ENCODE measurements at regions not wholly inside any gene's neighbourhood (a gene's known extent, or its start where the extent isn't known, plus 50 kb on each side); places are given as distances from the start of the nearest gene placed in this dataset.

DNA sequence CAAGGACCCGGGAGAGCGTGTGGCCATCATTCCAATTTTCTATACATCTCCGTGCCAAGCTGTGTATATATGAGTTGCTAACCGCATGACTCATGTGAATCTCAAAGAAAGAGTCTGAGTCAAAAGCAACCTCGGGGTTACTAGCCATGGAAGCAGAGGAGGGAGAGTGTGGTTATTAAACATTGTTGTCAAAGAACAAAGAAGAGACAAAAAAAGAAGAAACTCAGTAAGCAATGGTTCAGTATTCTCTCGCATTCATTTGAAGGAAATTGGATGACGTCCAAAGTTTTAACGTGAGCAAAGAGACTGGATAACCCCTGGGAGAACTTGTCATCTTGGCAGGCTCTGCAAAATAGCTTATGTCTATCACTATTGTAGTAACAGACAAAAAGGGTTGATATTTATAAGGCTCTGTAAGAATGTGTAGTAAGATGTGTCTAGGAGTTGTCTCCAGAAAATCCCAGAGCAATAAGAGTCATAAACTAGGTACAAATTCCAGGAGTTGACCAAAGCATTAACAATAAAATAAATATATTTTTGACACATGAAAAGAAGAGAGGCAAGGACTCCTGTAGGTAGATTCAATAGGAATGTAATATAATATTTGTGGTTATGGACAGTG, 52.8 kb upstream of the GRM7 start (continued):
- TF ChIP-seq, protein P1, sequence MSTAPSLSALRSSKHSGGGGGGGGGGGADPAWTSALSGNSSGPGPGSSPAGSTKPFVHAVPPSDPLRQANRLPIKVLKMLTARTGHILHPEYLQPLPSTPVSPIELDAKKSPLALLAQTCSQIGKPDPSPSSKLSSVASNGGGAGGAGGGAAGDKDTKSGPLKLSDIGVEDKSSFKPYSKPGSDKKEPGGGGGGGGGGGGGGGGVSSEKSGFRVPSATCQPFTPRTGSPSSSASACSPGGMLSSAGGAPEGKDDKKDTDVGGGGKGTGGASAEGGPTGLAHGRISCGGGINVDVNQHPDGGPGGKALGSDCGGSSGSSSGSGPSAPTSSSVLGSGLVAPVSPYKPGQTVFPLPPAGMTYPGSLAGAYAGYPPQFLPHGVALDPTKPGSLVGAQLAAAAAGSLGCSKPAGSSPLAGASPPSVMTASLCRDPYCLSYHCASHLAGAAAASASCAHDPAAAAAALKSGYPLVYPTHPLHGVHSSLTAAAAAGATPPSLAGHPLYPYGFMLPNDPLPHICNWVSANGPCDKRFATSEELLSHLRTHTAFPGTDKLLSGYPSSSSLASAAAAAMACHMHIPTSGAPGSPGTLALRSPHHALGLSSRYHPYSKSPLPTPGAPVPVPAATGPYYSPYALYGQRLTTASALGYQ (CRISPR knock-in tag; IDR thresholded peaks at IDR 0.05): no peak
- TF ChIP-seq ZNF468 (CRISPR knock-in tag; IDR thresholded peaks at IDR 0.05): no peak

DNA sequence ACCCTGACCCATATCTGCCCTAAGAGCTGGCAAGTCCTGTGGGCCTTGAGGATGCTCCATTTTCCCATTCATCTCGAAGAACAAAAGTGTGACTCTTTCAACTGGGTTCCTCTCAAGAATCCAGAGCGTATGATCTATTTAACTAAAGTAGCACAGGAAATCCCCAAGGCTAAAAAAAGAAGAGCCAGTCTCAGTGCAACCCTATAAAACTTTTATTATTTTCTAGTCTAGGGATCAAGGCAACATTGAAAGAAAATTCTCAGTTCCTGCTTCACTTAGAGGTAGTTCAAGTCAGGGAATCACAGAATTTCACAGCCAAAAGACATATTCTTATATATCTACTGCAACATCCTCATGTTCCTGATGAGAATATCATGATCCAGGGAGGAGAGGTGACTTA, 51.6 kb upstream of the GRM7 start:
- no peak for FAIRE-seq
- Histone ChIP-seq H3K36me3 (replicated peaks in 1 of 2; ENCODE audit: control insufficient read depth in 1 of 2, insufficient read depth in 2 of 2, low read length in 2 of 2) (no peaks in the 10 kb centered on the region), H3K79me2 (ENCODE audit: insufficient read depth, low read length) (no peaks in the 10 kb centered on the region), H3K27me3 (ENCODE audit: control insufficient read depth in 1 of 2, insufficient read depth in 2 of 2, low read length in 2 of 2) (no peaks in the 10 kb centered on the region), H3K9ac (ENCODE audit: insufficient read depth, low read depth, low read length) (no peak overlapping the region), H3K4me2 (ENCODE audit: low read depth, low read length) (no peak overlapping the region), H3K4me1 (ENCODE audit: insufficient read depth, low read length) (no peaks in the 10 kb centered on the region), H4K20me1 (ENCODE audit: insufficient read depth, low read length) (no peaks in the 10 kb centered on the region), H2AFZ (ENCODE audit: low read length) (no peak overlapping the region), H3K4me3 (replicated peaks in 1 of 3; ENCODE audit: insufficient read depth in 1 of 3, low read depth in 2 of 3, low read length in 3 of 3) (no peak overlapping the region), H3K9me3 (ENCODE audit: low read length) (peaks cover 4% of the 10 kb centered on the region; the same call in 1 of the 2 replicates), H3K27ac (ENCODE audit: extremely low read length, insufficient read depth, low read length) (no peak overlapping the region)
- DNase-seq (ENCODE audit: low spot score): no peak
- BruUV-seq (replicated peaks): no TSS peak
- in situ Hi-C loops (cut with HindIII; ENCODE audit: extremely low pct_ligation_motif_present, low pct_unique_long_range_greater_than_20kb) (no loop called here), intact Hi-C loops (cut with micrococcal nuclease; ENCODE audit: unreplicated experiment) (no loop called here)
- no peak for ATAC-seq
- CTCF ChIA-PET (ENCODE audit: low intra/inter-chr PET ratio, low total read pairs): no interaction called here
- POLR2A ChIA-PET: no interaction called here
- WGBS (ENCODE audit: low lambda C conversion rate): 8% methylated on average over 2 of the region's 2 CpGs
- TF ChIP-seq, protein P2, sequence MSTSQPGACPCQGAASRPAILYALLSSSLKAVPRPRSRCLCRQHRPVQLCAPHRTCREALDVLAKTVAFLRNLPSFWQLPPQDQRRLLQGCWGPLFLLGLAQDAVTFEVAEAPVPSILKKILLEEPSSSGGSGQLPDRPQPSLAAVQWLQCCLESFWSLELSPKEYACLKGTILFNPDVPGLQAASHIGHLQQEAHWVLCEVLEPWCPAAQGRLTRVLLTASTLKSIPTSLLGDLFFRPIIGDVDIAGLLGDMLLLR (CRISPR knock-in tag; IDR thresholded peaks at IDR 0.05): no peak
- TF ChIP-seq FOXA1 (IDR thresholded peaks at IDR 0.05): no peak
- no peak for TF ChIP-seq FOXA1 (CRISPR knock-in tag; IDR thresholded peaks at IDR 0.05)
- TF ChIP-seq, protein P3, sequence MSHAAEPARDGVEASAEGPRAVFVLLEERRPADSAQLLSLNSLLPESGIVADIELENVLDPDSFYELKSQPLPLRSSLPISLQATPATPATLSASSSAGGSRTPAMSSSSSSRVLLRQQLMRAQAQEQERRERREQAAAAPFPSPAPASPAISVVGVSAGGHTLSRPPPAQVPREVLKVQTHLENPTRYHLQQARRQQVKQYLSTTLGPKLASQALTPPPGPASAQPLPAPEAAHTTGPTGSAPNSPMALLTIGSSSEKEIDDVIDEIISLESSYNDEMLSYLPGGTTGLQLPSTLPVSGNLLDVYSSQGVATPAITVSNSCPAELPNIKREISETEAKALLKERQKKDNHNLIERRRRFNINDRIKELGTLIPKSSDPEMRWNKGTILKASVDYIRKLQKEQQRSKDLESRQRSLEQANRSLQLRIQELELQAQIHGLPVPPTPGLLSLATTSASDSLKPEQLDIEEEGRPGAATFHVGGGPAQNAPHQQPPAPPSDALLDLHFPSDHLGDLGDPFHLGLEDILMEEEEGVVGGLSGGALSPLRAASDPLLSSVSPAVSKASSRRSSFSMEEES (CRISPR knock-in tag; IDR thresholded peaks at IDR 0.05): no peak
- TF ChIP-seq ZKSCAN5 (CRISPR knock-in tag; IDR thresholded peaks at IDR 0.05): no peak
- TF ChIP-seq, protein P4, sequence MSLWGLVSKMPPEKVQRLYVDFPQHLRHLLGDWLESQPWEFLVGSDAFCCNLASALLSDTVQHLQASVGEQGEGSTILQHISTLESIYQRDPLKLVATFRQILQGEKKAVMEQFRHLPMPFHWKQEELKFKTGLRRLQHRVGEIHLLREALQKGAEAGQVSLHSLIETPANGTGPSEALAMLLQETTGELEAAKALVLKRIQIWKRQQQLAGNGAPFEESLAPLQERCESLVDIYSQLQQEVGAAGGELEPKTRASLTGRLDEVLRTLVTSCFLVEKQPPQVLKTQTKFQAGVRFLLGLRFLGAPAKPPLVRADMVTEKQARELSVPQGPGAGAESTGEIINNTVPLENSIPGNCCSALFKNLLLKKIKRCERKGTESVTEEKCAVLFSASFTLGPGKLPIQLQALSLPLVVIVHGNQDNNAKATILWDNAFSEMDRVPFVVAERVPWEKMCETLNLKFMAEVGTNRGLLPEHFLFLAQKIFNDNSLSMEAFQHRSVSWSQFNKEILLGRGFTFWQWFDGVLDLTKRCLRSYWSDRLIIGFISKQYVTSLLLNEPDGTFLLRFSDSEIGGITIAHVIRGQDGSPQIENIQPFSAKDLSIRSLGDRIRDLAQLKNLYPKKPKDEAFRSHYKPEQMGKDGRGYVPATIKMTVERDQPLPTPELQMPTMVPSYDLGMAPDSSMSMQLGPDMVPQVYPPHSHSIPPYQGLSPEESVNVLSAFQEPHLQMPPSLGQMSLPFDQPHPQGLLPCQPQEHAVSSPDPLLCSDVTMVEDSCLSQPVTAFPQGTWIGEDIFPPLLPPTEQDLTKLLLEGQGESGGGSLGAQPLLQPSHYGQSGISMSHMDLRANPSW (CRISPR knock-in tag; IDR thresholded peaks at IDR 0.05; ENCODE audit: borderline replicate concordance): no peak
- TF ChIP-seq ZNF816 (CRISPR knock-in tag; IDR thresholded peaks at IDR 0.05; ENCODE audit: borderline replicate concordance): no peak
- TF ChIP-seq, protein P5, sequence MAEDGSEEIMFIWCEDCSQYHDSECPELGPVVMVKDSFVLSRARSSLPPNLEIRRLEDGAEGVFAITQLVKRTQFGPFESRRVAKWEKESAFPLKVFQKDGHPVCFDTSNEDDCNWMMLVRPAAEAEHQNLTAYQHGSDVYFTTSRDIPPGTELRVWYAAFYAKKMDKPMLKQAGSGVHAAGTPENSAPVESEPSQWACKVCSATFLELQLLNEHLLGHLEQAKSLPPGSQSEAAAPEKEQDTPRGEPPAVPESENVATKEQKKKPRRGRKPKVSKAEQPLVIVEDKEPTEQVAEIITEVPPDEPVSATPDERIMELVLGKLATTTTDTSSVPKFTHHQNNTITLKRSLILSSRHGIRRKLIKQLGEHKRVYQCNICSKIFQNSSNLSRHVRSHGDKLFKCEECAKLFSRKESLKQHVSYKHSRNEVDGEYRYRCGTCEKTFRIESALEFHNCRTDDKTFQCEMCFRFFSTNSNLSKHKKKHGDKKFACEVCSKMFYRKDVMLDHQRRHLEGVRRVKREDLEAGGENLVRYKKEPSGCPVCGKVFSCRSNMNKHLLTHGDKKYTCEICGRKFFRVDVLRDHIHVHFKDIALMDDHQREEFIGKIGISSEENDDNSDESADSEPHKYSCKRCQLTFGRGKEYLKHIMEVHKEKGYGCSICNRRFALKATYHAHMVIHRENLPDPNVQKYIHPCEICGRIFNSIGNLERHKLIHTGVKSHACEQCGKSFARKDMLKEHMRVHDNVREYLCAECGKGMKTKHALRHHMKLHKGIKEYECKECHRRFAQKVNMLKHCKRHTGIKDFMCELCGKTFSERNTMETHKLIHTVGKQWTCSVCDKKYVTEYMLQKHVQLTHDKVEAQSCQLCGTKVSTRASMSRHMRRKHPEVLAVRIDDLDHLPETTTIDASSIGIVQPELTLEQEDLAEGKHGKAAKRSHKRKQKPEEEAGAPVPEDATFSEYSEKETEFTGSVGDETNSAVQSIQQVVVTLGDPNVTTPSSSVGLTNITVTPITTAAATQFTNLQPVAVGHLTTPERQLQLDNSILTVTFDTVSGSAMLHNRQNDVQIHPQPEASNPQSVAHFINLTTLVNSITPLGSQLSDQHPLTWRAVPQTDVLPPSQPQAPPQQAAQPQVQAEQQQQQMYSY (CRISPR knock-in tag; IDR thresholded peaks at IDR 0.05): no peak
